ENCODE measurements at regions not wholly inside any gene's neighbourhood (a gene's known extent, or its start where the extent isn't known, plus 50 kb on each side); places are given as distances from the start of the nearest gene placed in this dataset.
"Not testable (repeated sequence)": the region's sequence is repeated elsewhere in the genome, so short reads cannot be mapped to it uniquely, and the experiment has no call there.

- no peak for DNase-seq (ENCODE audit: low read depth)
Observed at GRCh38 chr6:8361259-8361658, 74.1 kb downstream of the SLC35B3 start.

GRCh38 chr6:8352966-8353340 is 82.4 kb downstream of the SLC35B3 start:
- no peak for DNase-seq (ENCODE audit: low read depth)

GRCh38 chr6:8352335-8352965 is 82.9 kb downstream of the SLC35B3 start:
- DNase-seq (ENCODE audit: low read depth): no peak

GRCh38 chr6:8343600-8343999 is 91.7 kb downstream of the SLC35B3 start:
- DNase-seq (ENCODE audit: low read depth): no peak

GRCh38 chr6:8342241-8342819 is 93.0 kb downstream of the SLC35B3 start:
- no peak for DNase-seq (ENCODE audit: low read depth)

GRCh38 chr6:8337147-8337546 is 98.2 kb downstream of the SLC35B3 start:
- no peak for DNase-seq (ENCODE audit: low read depth)

- no peak for DNase-seq (ENCODE audit: low read depth)
Observed at GRCh38 chr6:8336406-8337057, 98.8 kb downstream of the SLC35B3 start.

GRCh38 chr6:8335896-8336295 is 99.4 kb downstream of the SLC35B3 start:
- DNase-seq (ENCODE audit: low read depth): no peak

- no peak for DNase-seq (ENCODE audit: low read depth)
Observed at GRCh38 chr6:8335381-8335780, 100.0 kb downstream of the SLC35B3 start.

- DNase-seq (ENCODE audit: low read depth): no peak
Observed at GRCh38 chr6:8334113-8334512, 101.2 kb downstream of the SLC35B3 start.

- no peak for DNase-seq (ENCODE audit: low read depth)
Observed at GRCh38 chr6:8329562-8329961, 105.8 kb downstream of the SLC35B3 start.

- DNase-seq (ENCODE audit: low read depth): no peak
Observed at GRCh38 chr6:8325743-8326142, 109.6 kb downstream of the SLC35B3 start.

GRCh38 chr6:8322659-8323058 is 112.7 kb downstream of the SLC35B3 start:
- no peak for DNase-seq (ENCODE audit: low read depth)

GRCh38 chr6:8321671-8322404 is 113.5 kb downstream of the SLC35B3 start:
- no peak for DNase-seq (ENCODE audit: low read depth)

GRCh38 chr6:8315154-8315553 is 120.2 kb downstream of the SLC35B3 start:
- no peak for DNase-seq (ENCODE audit: low read depth)

GRCh38 chr6:8301502-8301901 is 133.8 kb downstream of the SLC35B3 start:
- no peak for DNase-seq (ENCODE audit: low read depth)

- no peak for DNase-seq (ENCODE audit: low read depth)
Observed at GRCh38 chr6:8299034-8299433, 136.3 kb downstream of the SLC35B3 start.

GRCh38 chr6:8282946-8283345 is 152.4 kb downstream of the SLC35B3 start:
- DNase-seq (ENCODE audit: low read depth): not testable (repeated sequence)

GRCh38 chr6:8282380-8282779 is 153.0 kb downstream of the SLC35B3 start:
- no peak for DNase-seq (ENCODE audit: low read depth)

- DNase-seq (ENCODE audit: low read depth): no peak
Observed at GRCh38 chr6:8279041-8279805, 156.1 kb downstream of the SLC35B3 start.

GRCh38 chr6:8278562-8278961 is 156.8 kb downstream of the SLC35B3 start:
- DNase-seq (ENCODE audit: low read depth): no peak

GRCh38 chr6:8277769-8278168 is 157.6 kb downstream of the SLC35B3 start:
- DNase-seq (ENCODE audit: low read depth): no peak
